PC-3 (cell line): ENCODE measurements at regions not wholly inside any gene's neighbourhood (a gene's known extent, or its start where the extent isn't known, plus 50 kb on each side); places are given as distances from the start of the nearest gene placed in this dataset.

Experiments used
- EZH2 ChIP-seq: fragments of 300-600 bp; sonication (generic); IDR thresholded peaks from one replicate; pipeline ENCODE4 v1.6.1; 2017; ENCODE audit warnings: antibody characterized with exemption, mild to moderate bottlenecking, low read length; ENCODE audit not compliant: unreplicated experiment
- EZH2phosphoT487 ChIP-seq: fragments of 300-600 bp; sonication (generic); IDR thresholded peaks from 2 replicates; pipeline ENCODE4 v1.6.1; 2018; ENCODE audit warnings: mild to moderate bottlenecking, antibody characterized with exemption, low read length, borderline replicate concordance
- TF ChIP-seq, protein P1 (sequence below): fragments of 300-600 bp; sonication (generic); conservative IDR thresholded peaks from 2 replicates; pipeline ENCODE4 v1.5.1; 2017; ENCODE audit warnings: antibody characterized with exemption, low read depth, mild to moderate bottlenecking, low read length

DNA sequence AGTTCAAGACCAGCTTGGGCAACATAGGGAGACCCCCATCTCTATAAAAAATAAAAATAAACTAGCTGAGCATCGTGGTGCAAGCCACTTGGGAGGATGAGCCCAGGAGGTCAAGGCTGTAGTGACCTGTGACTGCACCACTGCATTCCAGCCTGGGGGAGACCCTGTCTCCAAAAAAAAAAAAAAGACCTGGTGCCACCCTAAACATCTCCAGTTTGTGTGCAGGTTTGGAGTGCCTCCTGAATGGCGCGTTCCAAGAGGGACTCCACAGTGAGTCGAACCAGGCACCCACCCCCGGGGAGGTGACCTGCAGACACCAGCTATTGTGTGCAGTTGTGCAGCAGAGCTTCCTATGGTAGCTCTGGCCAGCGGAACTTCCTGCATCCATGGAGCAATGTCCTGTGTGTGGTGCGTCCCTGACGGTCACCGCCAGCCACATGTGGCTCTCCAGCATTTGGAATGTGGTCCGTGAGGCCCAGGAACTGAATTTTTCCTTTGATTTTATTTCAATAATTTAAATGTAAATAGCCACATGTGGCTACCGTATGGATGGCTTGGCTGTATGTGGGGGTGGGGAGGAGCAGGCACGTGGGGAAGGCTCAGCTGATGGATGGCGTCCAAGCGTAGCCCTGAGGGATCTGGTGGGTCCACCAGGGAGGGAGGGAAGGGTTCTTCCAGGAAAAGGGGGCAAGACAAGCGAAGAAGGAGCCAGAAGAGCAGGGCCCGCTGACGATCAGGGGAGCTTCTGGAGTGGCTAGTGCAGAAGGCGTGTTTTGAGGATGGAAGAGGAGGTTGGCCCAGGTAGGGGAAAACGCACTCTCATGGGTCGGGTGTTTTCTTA, 107.1 kb upstream of the GSE1 start:
- TF ChIP-seq, protein P1, sequence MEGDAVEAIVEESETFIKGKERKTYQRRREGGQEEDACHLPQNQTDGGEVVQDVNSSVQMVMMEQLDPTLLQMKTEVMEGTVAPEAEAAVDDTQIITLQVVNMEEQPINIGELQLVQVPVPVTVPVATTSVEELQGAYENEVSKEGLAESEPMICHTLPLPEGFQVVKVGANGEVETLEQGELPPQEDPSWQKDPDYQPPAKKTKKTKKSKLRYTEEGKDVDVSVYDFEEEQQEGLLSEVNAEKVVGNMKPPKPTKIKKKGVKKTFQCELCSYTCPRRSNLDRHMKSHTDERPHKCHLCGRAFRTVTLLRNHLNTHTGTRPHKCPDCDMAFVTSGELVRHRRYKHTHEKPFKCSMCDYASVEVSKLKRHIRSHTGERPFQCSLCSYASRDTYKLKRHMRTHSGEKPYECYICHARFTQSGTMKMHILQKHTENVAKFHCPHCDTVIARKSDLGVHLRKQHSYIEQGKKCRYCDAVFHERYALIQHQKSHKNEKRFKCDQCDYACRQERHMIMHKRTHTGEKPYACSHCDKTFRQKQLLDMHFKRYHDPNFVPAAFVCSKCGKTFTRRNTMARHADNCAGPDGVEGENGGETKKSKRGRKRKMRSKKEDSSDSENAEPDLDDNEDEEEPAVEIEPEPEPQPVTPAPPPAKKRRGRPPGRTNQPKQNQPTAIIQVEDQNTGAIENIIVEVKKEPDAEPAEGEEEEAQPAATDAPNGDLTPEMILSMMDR = no peak
- TF ChIP-seq EZH2 (no peak), EZH2phosphoT487 (no peak)
